Fibroblast of skin of right biceps (primary cell): ENCODE measurements at regions not wholly inside any gene's neighbourhood (a gene's known extent, or its start where the extent isn't known, plus 50 kb on each side); places are given as distances from the start of the nearest gene placed in this dataset.

Experiments used
- DNase-seq: peaks from one replicate; pipeline ENCODE4 v3.0.0-alpha.2; 2013

- DNase-seq, result peak; percentile 98
These were observed 228.6 kb upstream of the STK17B start for GRCh38 chr2:196399722-196400691.

- DNase-seq, result peak; percentile 80
These were observed 232.1 kb upstream of the STK17B start for GRCh38 chr2:196403471-196403870.

GRCh38 chr2:196404276-196404675, 232.9 kb upstream of the STK17B start:
- DNase-seq, result peak; percentile 39

- DNase-seq, result no peak
These were observed 231.7 kb upstream of the CCDC150 start for GRCh38 chr2:196407675-196408264.

- DNase-seq, result no peak
These were observed 230.1 kb upstream of the CCDC150 start for GRCh38 chr2:196409376-196409775.

- DNase-seq, result no peak
These were observed 229.5 kb upstream of the CCDC150 start for GRCh38 chr2:196410008-196410407.

GRCh38 chr2:196413821-196414274, 225.7 kb upstream of the CCDC150 start:
- DNase-seq, result no peak

GRCh38 chr2:196415384-196415783, 224.1 kb upstream of the CCDC150 start:
- no peak for DNase-seq

- DNase-seq, result no peak
These were observed 219.4 kb upstream of the CCDC150 start for GRCh38 chr2:196420143-196420542.

- DNase-seq, result no peak
These were observed 217.6 kb upstream of the CCDC150 start for GRCh38 chr2:196421880-196422279.

- DNase-seq, result no peak
These were observed 217.2 kb upstream of the CCDC150 start for GRCh38 chr2:196422361-196422760.

- no peak for DNase-seq
These were observed 213.4 kb upstream of the CCDC150 start for GRCh38 chr2:196426122-196426521.

GRCh38 chr2:196427986-196428634, 211.4 kb upstream of the CCDC150 start:
- no peak for DNase-seq

- no peak for DNase-seq
These were observed 208.4 kb upstream of the CCDC150 start for GRCh38 chr2:196431076-196431475.

- no peak for DNase-seq
These were observed 207.6 kb upstream of the CCDC150 start for GRCh38 chr2:196431957-196432356.

GRCh38 chr2:196433116-196433515, 206.4 kb upstream of the CCDC150 start:
- no peak for DNase-seq

GRCh38 chr2:196434217-196434616, 205.3 kb upstream of the CCDC150 start:
- no peak for DNase-seq

- DNase-seq, result peak; percentile 23
These were observed 204.3 kb upstream of the CCDC150 start for GRCh38 chr2:196435189-196435588.

GRCh38 chr2:196437626-196438025, 201.9 kb upstream of the CCDC150 start:
- no peak for DNase-seq

- no peak for DNase-seq
These were observed 199.8 kb upstream of the CCDC150 start for GRCh38 chr2:196439760-196440159.

GRCh38 chr2:196440413-196440812, 199.1 kb upstream of the CCDC150 start:
- no peak for DNase-seq

GRCh38 chr2:196441527-196441926, 198.0 kb upstream of the CCDC150 start:
- no peak for DNase-seq

GRCh38 chr2:196442211-196442610, 197.3 kb upstream of the CCDC150 start:
- no peak for DNase-seq

- no peak for DNase-seq
These were observed 195.1 kb upstream of the CCDC150 start for GRCh38 chr2:196444442-196444841.
